Large intestine (tissue), 3 donors: ENCODE measurements at regions not wholly inside any gene's neighbourhood (a gene's known extent, or its start where the extent isn't known, plus 50 kb on each side); places are given as distances from the start of the nearest gene placed in this dataset.

Source experiments
- DNase-seq, 2 donors: peaks; one replicate each; pipeline versions ENCODE4 v3.0.0 to v3.0.0-alpha.2; 2013
- H3K27ac ChIP-seq: one replicate; pipeline ENCODE4 v1.5.1; 2013; ENCODE audit warnings: low read length
- H3K27me3 ChIP-seq: 2 replicates; pipeline ENCODE4 v1.6.1; 2013; ENCODE audit warnings: low read length; ENCODE audit not compliant: control insufficient read depth, insufficient read depth
- H3K36me3 ChIP-seq: 2 replicates; pipeline ENCODE4 v1.6.1; 2013; ENCODE audit warnings: low read length; ENCODE audit not compliant: control insufficient read depth, insufficient read depth
- H3K4me1 ChIP-seq: one replicate; pipeline ENCODE4 v1.6.1; 2013; ENCODE audit warnings: low read length; ENCODE audit not compliant: control insufficient read depth, insufficient read depth
- H3K4me3 ChIP-seq: one replicate; pipeline ENCODE4 v1.5.1; 2013; ENCODE audit warnings: low read length
- H3K9me3 ChIP-seq: one replicate; pipeline ENCODE4 v1.6.1; 2013; ENCODE audit warnings: mild to moderate bottlenecking, low read depth, low read length, moderate library complexity; ENCODE audit not compliant: control insufficient read depth
- WGBS: methylation state at CpG from one replicate; pipeline ENCODE4 v1.1.5; 2013; ENCODE audit warnings: low lambda C conversion rate; ENCODE audit not compliant: insufficient coverage; 5-methylcytosine and 5-hydroxymethylcytosine counted together

GRCh38 chr6:128676456-128676855, 156.1 kb upstream of the PTPRK start:
- Histone ChIP-seq H3K27ac (no peak overlapping the region), H3K4me1 (no peaks in the 10 kb centered on the region)

GRCh38 chr6:128672023-128672422, 151.6 kb upstream of the PTPRK start:
- Histone ChIP-seq H3K27ac (no peak overlapping the region), H3K4me3 (no peak overlapping the region), H3K36me3 (no peaks in the 10 kb centered on the region), H3K9me3 (no peaks in the 10 kb centered on the region), H3K4me1 (no peaks in the 10 kb centered on the region), H3K27me3 (peaks cover 2% of the 10 kb centered on the region)
- WGBS, result 71% methylated on average over 1 of the region's 3 CpGs
- DNase-seq, result no peak

More at GRCh38 chr6:128676456-128676855, 156.1 kb upstream of the PTPRK start:
- Histone ChIP-seq H3K36me3 (no peaks in the 10 kb centered on the region), H3K27me3 (no peaks in the 10 kb centered on the region), H3K4me3 (no peak overlapping the region), H3K9me3 (no peaks in the 10 kb centered on the region)
- no peak for DNase-seq

GRCh38 chr6:128667339-128667858, 147.0 kb upstream of the PTPRK start:
- Histone ChIP-seq H3K4me1 (no peaks in the 10 kb centered on the region), H3K36me3 (no peaks in the 10 kb centered on the region), H3K27me3 (peaks cover 3% of the 10 kb centered on the region), H3K4me3 (no peak overlapping the region), H3K9me3 (no peaks in the 10 kb centered on the region), H3K27ac (no peak overlapping the region)
- no peak for DNase-seq
- no CpG with 5 or more reads among the region's 4 CpGs for whole genome bisulfite sequencing

- H3K27me3 ChIP-seq, result peaks cover 3% of the 10 kb centered on the region
- no peaks in the 10 kb centered on the region for H3K36me3 ChIP-seq
- no CpG with 5 or more reads among the region's 2 CpGs for WGBS
- no peaks in the 10 kb centered on the region for H3K9me3 ChIP-seq
- H3K4me3 ChIP-seq, result no peak overlapping the region
- no peaks in the 10 kb centered on the region for H3K4me1 ChIP-seq
- DNase-seq, result no peak
- no peak overlapping the region for H3K27ac ChIP-seq
These were observed 146.0 kb upstream of the PTPRK start for GRCh38 chr6:128666405-128666804.

GRCh38 chr6:128663238-128663637, 142.8 kb upstream of the PTPRK start:
- Histone ChIP-seq H3K4me1 (no peaks in the 10 kb centered on the region), H3K4me3 (no peak overlapping the region), H3K27ac (no peak overlapping the region), H3K27me3 (peaks cover 3% of the 10 kb centered on the region), H3K36me3 (no peaks in the 10 kb centered on the region), H3K9me3 (no peaks in the 10 kb centered on the region)
- DNase-seq, result no peak
- WGBS, result no CpG with 5 or more reads among the region's 2 CpGs

GRCh38 chr6:128659878-128660622, 139.7 kb upstream of the PTPRK start:
- WGBS, result 58% methylated on average over 2 of the region's 5 CpGs
- no peak for DNase-seq
- no peaks in the 10 kb centered on the region for H3K27me3 ChIP-seq

GRCh38 chr6:128659276-128659675, 138.9 kb upstream of the PTPRK start:
- no peak for DNase-seq
- 50% methylated on average over 1 of the region's 1 CpG for WGBS
- no peaks in the 10 kb centered on the region for H3K36me3 ChIP-seq

More at GRCh38 chr6:128659878-128660622, 139.7 kb upstream of the PTPRK start:
- no peak overlapping the region for H3K4me3 ChIP-seq
- H3K9me3 ChIP-seq, result no peaks in the 10 kb centered on the region
- no peaks in the 10 kb centered on the region for H3K4me1 ChIP-seq
- H3K27ac ChIP-seq, result no peak overlapping the region
- no peaks in the 10 kb centered on the region for H3K36me3 ChIP-seq

GRCh38 chr6:128657181-128657580, 136.8 kb upstream of the PTPRK start:
- Histone ChIP-seq H3K27me3 (no peaks in the 10 kb centered on the region), H3K9me3 (no peaks in the 10 kb centered on the region), H3K36me3 (no peaks in the 10 kb centered on the region), H3K4me3 (no peak overlapping the region), H3K27ac (no peak overlapping the region), H3K4me1 (no peaks in the 10 kb centered on the region)
- DNase-seq, result no peak

More at GRCh38 chr6:128659276-128659675, 138.9 kb upstream of the PTPRK start:
- Histone ChIP-seq H3K4me3 (no peak overlapping the region), H3K4me1 (no peaks in the 10 kb centered on the region), H3K27me3 (no peaks in the 10 kb centered on the region), H3K9me3 (no peaks in the 10 kb centered on the region), H3K27ac (no peak overlapping the region)

GRCh38 chr6:128655978-128656498, 135.6 kb upstream of the PTPRK start:
- Histone ChIP-seq H3K4me3 (no peak overlapping the region), H3K4me1 (no peaks in the 10 kb centered on the region), H3K9me3 (no peaks in the 10 kb centered on the region), H3K36me3 (no peaks in the 10 kb centered on the region), H3K27me3 (no peaks in the 10 kb centered on the region), H3K27ac (no peak overlapping the region)
- no peak for DNase-seq
- WGBS, result no CpG with 5 or more reads among the region's 1 CpG

GRCh38 chr6:128648022-128648598, 127.7 kb upstream of the PTPRK start:
- DNase-seq, result no peak
- H3K9me3 ChIP-seq, result no peaks in the 10 kb centered on the region
- no CpG with 5 or more reads among the region's 2 CpGs for WGBS
- H3K4me1 ChIP-seq, result no peaks in the 10 kb centered on the region
- no peak overlapping the region for H3K27ac ChIP-seq
- no peaks in the 10 kb centered on the region for H3K27me3 ChIP-seq
- no peaks in the 10 kb centered on the region for H3K36me3 ChIP-seq
- H3K4me3 ChIP-seq, result no peak overlapping the region
